ENCODE measurements at regions not wholly inside any gene's neighbourhood (a gene's known extent, or its start where the extent isn't known, plus 50 kb on each side); places are given as distances from the start of the nearest gene placed in this dataset.

- no peak overlapping the region for H2BK5ac ChIP-seq (ENCODE audit: low read depth, low read length)
- H3K4me2 ChIP-seq (ENCODE audit: insufficient read depth in 1 of 2, low read depth in 2 of 2, low read length in 2 of 2), result no peak overlapping the region
- no peaks in the 10 kb centered on the region for H3K79me1 ChIP-seq (ENCODE audit: low read depth, low read length)
- H2BK15ac ChIP-seq (ENCODE audit: low read length), result no peak overlapping the region
- DNase-seq (ENCODE audit: low read depth in 1 of 2, low spot score in 2 of 2), result no peak
- ChIA-PET CTCF (ENCODE audit: partially characterized antibody) (interaction anchor here (1.1 to 2.5 kb wide), 7 partner anchors 20 to 395 kb away, joined by 3 to 10 read pairs (median 3); no protein-coding TSS in a partner anchor), POLR2A (ENCODE audit: partially characterized antibody) (no interaction called here)
- FAIRE-seq, result no peak
- no peak overlapping the region for H2BK12ac ChIP-seq (ENCODE audit: low read depth, low read length)
- H3K18ac ChIP-seq (ENCODE audit: extremely low read depth, low read length), result no peak overlapping the region
- no peaks in the 10 kb centered on the region for H3K79me2 ChIP-seq (ENCODE audit: control insufficient read depth in 1 of 2, insufficient read depth in 2 of 2, low read length in 2 of 2)
- H2AK5ac ChIP-seq (ENCODE audit: low read depth, low read length), result no peak overlapping the region
- H3K14ac ChIP-seq (ENCODE audit: insufficient read length), result no peak overlapping the region
- no peaks in the 10 kb centered on the region for H3K9me3 ChIP-seq (ENCODE audit: insufficient read depth in 2 of 2, low read depth in 1 of 2, low read length in 1 of 2)
- no peak overlapping the region for H3K9ac ChIP-seq (replicated peaks in 1 of 4; ENCODE audit: extremely low read depth in 1 of 4, low read depth in 3 of 4, low read length in 3 of 4)
- H3K4me3 ChIP-seq (ENCODE audit: extremely low read depth in 1 of 4, insufficient read depth in 2 of 4, low read depth in 3 of 4, low read length in 4 of 4), result no peak overlapping the region
- H3K36me3 ChIP-seq (ENCODE audit: control insufficient read depth in 2 of 4, insufficient read depth in 4 of 4, low read length in 3 of 4), result no peaks in the 10 kb centered on the region
- TF ChIP-seq YY1 (IDR thresholded peaks at IDR 0.05; ENCODE audit: low read depth, low read length) (no peak), SP2 (IDR thresholded peaks at IDR 0.05; ENCODE audit: low read length) (no peak), SIN3A (conservative IDR thresholded peaks at IDR 0.05 in 1 of 2, IDR thresholded peaks at IDR 0.05 in 1 of 2; ENCODE audit: low read depth in 1 of 2, low read length in 2 of 2) (no peak), USF2 (IDR thresholded peaks at IDR 0.05; ENCODE audit: low read length) (no peak), RXRA (IDR thresholded peaks at IDR 0.05; ENCODE audit: insufficient read depth, low read depth, low read length) (no peak), SRF (IDR thresholded peaks at IDR 0.05; ENCODE audit: low read depth, low read length) (no peak), SUZ12 (IDR thresholded peaks at IDR 0.05; ENCODE audit: low read length) (no peak), POLR2A (IDR thresholded peaks at IDR 0.05; ENCODE audit: control extremely low read depth in 1 of 2, low read depth in 2 of 2, low read length in 2 of 2) (no peak), EGR1 (IDR thresholded peaks at IDR 0.05; ENCODE audit: borderline replicate concordance, low read depth, low read length) (no peak), RFX5 (IDR thresholded peaks at IDR 0.05; ENCODE audit: borderline replicate concordance, low read depth, low read length) (no peak), HDAC6 (IDR thresholded peaks at IDR 0.05; ENCODE audit: low read depth, low read length) (no peak), HDAC2 (IDR thresholded peaks at IDR 0.05; ENCODE audit: borderline replicate concordance in 1 of 2, low read depth in 2 of 2, low read length in 2 of 2) (no peak)
- H2BK20ac ChIP-seq (ENCODE audit: low read length), result no peak overlapping the region
- H4K91ac ChIP-seq (replicated peaks; ENCODE audit: insufficient read length, low read length), result no peak overlapping the region
- no peaks in the 10 kb centered on the region for H4K20me1 ChIP-seq (replicated peaks in 1 of 2; ENCODE audit: control insufficient read depth in 1 of 2, insufficient read depth in 2 of 2, low read length in 2 of 2)
- no peak overlapping the region for H4K5ac ChIP-seq (ENCODE audit: insufficient read length, low read depth, low read length)
- no peak overlapping the region for H4K8ac ChIP-seq (ENCODE audit: extremely low read depth, insufficient read depth, low read length)
- H3K56ac ChIP-seq (replicated peaks; ENCODE audit: insufficient read length, low read depth, low read length), result no peak overlapping the region
- no peak overlapping the region for H3K23ac ChIP-seq (ENCODE audit: insufficient read length)
- no peak overlapping the region for H3K27ac ChIP-seq (ENCODE audit: low read depth, low read length)
- peaks cover 0 to 3% (median under 1%) of the 10 kb centered on the region in 4 experiments; a peak in 5 of 7 replicates for H3K4me1 ChIP-seq (replicated peaks in 1 of 4; ENCODE audit: control insufficient read depth in 3 of 4, insufficient read depth in 4 of 4, low read length in 3 of 4)
- no peaks in the 10 kb centered on the region for H3K23me2 ChIP-seq (ENCODE audit: low read depth, low read length)
- H2AFZ ChIP-seq (ENCODE audit: low read length), result no peak overlapping the region
- no peak overlapping the region for H2BK120ac ChIP-seq (replicated peaks; ENCODE audit: low read depth, low read length)
- H3K27me3 ChIP-seq (replicated peaks in 1 of 4; ENCODE audit: control insufficient read depth in 3 of 4, extremely low read depth in 1 of 4, insufficient read depth in 3 of 4, low read length in 3 of 4), result 0 out of 7 replicates have a peak, but pooled peaks cover 0 to 2% (median under 1%) of the 10 kb centered on the region in 4 experiments
- H3K4ac ChIP-seq (replicated peaks; ENCODE audit: insufficient read length, low read depth, low read length), result no peak overlapping the region
Measured at GRCh38 chr2:16324544-16324937, 341.1 kb downstream of the CYRIA start.

All from H1 (cell line).